ENCODE measurements at regions not wholly inside any gene's neighbourhood (a gene's known extent, or its start where the extent isn't known, plus 50 kb on each side); places are given as distances from the start of the nearest gene placed in this dataset.

DNA sequence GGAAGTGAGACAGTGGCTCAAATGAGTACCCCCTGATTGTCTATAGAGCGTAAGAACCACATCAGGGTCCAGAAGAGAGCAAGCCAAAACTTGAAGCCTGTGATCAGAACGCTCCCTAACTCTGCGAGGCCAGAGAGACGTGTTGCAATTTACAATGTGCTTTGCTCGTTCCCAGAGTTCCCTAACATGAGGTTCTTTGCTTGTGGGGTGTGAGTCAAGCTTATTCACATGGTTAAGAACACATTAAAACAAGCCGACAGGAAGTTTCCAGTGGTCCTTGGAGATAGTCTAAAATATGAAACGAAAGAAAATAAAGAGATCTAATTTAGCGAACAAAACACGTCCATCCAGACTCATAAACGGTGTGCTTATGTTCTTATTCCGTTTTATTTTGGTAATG lies 702.3 kb downstream of the TRIML1 start:
- intact Hi-C loops (cut with DNase I) = no loop called here
- Histone ChIP-seq H3K27me3 (no peaks in the 10 kb centered on the region), H3K27ac (no peak overlapping the region), H3K36me3 (no peaks in the 10 kb centered on the region), H3K9me3 (no peaks in the 10 kb centered on the region), H3K4me1 (no peaks in the 10 kb centered on the region), H3K4me3 (no peak overlapping the region)
- DNase-seq = no peak
- no peak for FAIRE-seq
- ATAC-seq = no peak
- 69 to 75% methylated on average over 11 of the region's 11 CpGs for WGBS, 2 donors
- TF ChIP-seq CTCF (IDR thresholded peaks at IDR 0.05) = no peak

- H3K27me3 ChIP-seq = no peaks in the 10 kb centered on the region
- WGBS, 2 donors = 36 to 56% methylated on average over 1 of the region's 1 CpG
- intact Hi-C loops (cut with DNase I) = no loop called here
- no peak for FAIRE-seq
- ATAC-seq = no peak
- no peak for TF ChIP-seq CTCF (IDR thresholded peaks at IDR 0.05)
- no peaks in the 10 kb centered on the region for H3K36me3 ChIP-seq
- no peaks in the 10 kb centered on the region for H3K4me1 ChIP-seq
- DNase-seq = no peak
- H3K27ac ChIP-seq = no peak overlapping the region
- H3K4me3 ChIP-seq = no peak overlapping the region
- H3K9me3 ChIP-seq = no peaks in the 10 kb centered on the region
Measured at GRCh38 chr4:188854436-188854835, 715.2 kb downstream of the TRIML1 start.

DNA sequence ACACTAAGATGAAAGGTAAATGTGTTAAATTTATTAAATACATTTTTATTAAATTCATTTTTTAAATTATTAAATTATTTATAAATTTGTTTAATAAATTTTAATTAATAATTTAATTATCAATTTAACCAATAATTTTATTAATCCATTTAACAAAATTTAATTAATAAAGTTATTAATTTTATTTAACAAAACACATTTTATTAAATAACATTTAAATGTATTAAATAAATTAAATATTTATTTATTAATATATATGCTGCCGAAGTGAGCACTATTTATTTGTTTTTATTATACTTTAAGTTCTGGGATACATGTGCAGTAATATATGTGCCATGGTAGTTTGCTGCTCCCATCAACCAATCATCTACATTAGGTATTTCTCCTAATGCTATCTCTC lies 719.5 kb downstream of the TRIML1 start:
- no peak for TF ChIP-seq CTCF (IDR thresholded peaks at IDR 0.05)
- FAIRE-seq (peak; percentile 97), DNase-seq (no peak), ATAC-seq (no peak)
- Histone ChIP-seq H3K4me3 (no peak overlapping the region), H3K27ac (no peak overlapping the region), H3K36me3 (no peaks in the 10 kb centered on the region), H3K27me3 (no peaks in the 10 kb centered on the region), H3K4me1 (no peaks in the 10 kb centered on the region), H3K9me3 (no peaks in the 10 kb centered on the region)
- intact Hi-C loops (cut with DNase I) = no loop called here
- 40 to 52% methylated on average over 1 of the region's 1 CpG for WGBS, 2 donors

- TF ChIP-seq CTCF (IDR thresholded peaks at IDR 0.05) = no peak
- Histone ChIP-seq H3K27ac (no peak overlapping the region), H3K9me3 (no peaks in the 10 kb centered on the region), H3K36me3 (no peaks in the 10 kb centered on the region), H3K27me3 (no peaks in the 10 kb centered on the region), H3K4me1 (no peaks in the 10 kb centered on the region), H3K4me3 (no peak overlapping the region)
- ATAC-seq (no peak), FAIRE-seq (no peak), DNase-seq (no peak)
- intact Hi-C loops (cut with DNase I) = no loop called here
- 42 to 44% methylated on average over 10 of the region's 10 CpGs for WGBS, 2 donors
Measured at GRCh38 chr4:188864741-188865140, 725.5 kb downstream of the TRIML1 start.

DNA sequence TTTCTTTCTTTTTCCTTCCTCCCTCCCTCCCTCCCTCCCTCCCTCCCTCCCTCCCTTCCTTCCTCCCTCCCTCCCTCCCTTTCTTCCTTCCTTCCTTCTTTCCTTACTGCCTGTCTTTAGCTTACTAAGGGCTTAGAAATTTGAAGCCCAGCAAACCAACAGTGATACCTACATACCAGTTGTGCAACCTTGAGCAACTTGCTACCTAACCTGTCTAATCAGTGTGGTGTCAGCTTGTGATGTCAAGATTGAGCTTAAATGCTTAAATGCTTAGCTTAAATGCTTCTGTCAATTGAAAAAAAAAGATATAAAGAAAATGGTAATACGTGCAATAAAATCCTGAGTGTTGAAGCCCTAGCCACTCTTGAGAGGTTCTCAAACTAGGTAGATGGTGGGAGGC lies 728.6 kb downstream of the TRIML1 start:
- no peak overlapping the region for H3K27ac ChIP-seq
- H3K4me3 ChIP-seq = no peak overlapping the region
- FAIRE-seq (no peak), DNase-seq (no peak), ATAC-seq (no peak)
- H3K9me3 ChIP-seq = no peaks in the 10 kb centered on the region
- no peaks in the 10 kb centered on the region for H3K4me1 ChIP-seq
- H3K36me3 ChIP-seq = no peaks in the 10 kb centered on the region
- H3K27me3 ChIP-seq = no peaks in the 10 kb centered on the region
- 0 to 50% methylated on average over 1 of the region's 1 CpG for WGBS, 2 donors
- no peak for TF ChIP-seq CTCF (IDR thresholded peaks at IDR 0.05)
- intact Hi-C loops (cut with DNase I) = no loop called here

Data from pancreas (tissue), 10 donors.